NCI-H345 (cell line): ENCODE measurements at regions not wholly inside any gene's neighbourhood (a gene's known extent, or its start where the extent isn't known, plus 50 kb on each side); places are given as distances from the start of the nearest gene placed in this dataset.
A peak's percentile ranks its signal among the peaks of the same experiment; 100 is the strongest.

Experiments
- DNase-seq: peaks from one replicate; lab custom pipeline; 2025; lab: John Stamatoyannopoulos, UW

GRCh38 chr1:219399446-219399845, 213.5 kb downstream of the ZC3H11B start:
- DNase-seq = no peak

GRCh38 chr1:219398815-219399396, 214.0 kb downstream of the ZC3H11B start:
- DNase-seq = no peak

GRCh38 chr1:219397511-219397910, 215.4 kb downstream of the ZC3H11B start:
- no peak for DNase-seq

- DNase-seq = no peak
Measured at GRCh38 chr1:219391297-219391696, 217.6 kb downstream of the LYPLAL1 start.

- peak; percentile 43 for DNase-seq
Measured at GRCh38 chr1:219387211-219387610, 213.5 kb downstream of the LYPLAL1 start.

- peak; percentile 43 for DNase-seq
Measured at GRCh38 chr1:219385787-219386427, 212.2 kb downstream of the LYPLAL1 start.

- no peak for DNase-seq
Measured at GRCh38 chr1:219383281-219383680, 209.6 kb downstream of the LYPLAL1 start.

GRCh38 chr1:219381396-219381795, 207.7 kb downstream of the LYPLAL1 start:
- no peak for DNase-seq

- no peak for DNase-seq
Measured at GRCh38 chr1:219380463-219380862, 206.8 kb downstream of the LYPLAL1 start.

GRCh38 chr1:219379691-219380090, 206.0 kb downstream of the LYPLAL1 start:
- no peak for DNase-seq

GRCh38 chr1:219374636-219375035, 201.0 kb downstream of the LYPLAL1 start:
- DNase-seq = no peak

- no peak for DNase-seq
Measured at GRCh38 chr1:219374046-219374566, 200.4 kb downstream of the LYPLAL1 start.

GRCh38 chr1:219373616-219373935, 199.9 kb downstream of the LYPLAL1 start:
- no peak for DNase-seq

- DNase-seq = no peak
Measured at GRCh38 chr1:219372916-219373615, 199.4 kb downstream of the LYPLAL1 start.

GRCh38 chr1:219371471-219371870, 197.8 kb downstream of the LYPLAL1 start:
- DNase-seq = no peak

- no peak for DNase-seq
Measured at GRCh38 chr1:219367496-219367895, 193.8 kb downstream of the LYPLAL1 start.

GRCh38 chr1:219365451-219365850, 191.8 kb downstream of the LYPLAL1 start:
- no peak for DNase-seq

GRCh38 chr1:219362702-219363101, 189.0 kb downstream of the LYPLAL1 start:
- DNase-seq = no peak

GRCh38 chr1:219359126-219359525, 185.4 kb downstream of the LYPLAL1 start:
- no peak for DNase-seq

- DNase-seq = no peak
Measured at GRCh38 chr1:219358080-219358479, 184.4 kb downstream of the LYPLAL1 start.

- no peak for DNase-seq
Measured at GRCh38 chr1:219354962-219355361, 181.3 kb downstream of the LYPLAL1 start.

GRCh38 chr1:219352961-219353651, 179.4 kb downstream of the LYPLAL1 start:
- no peak for DNase-seq
